Mesothelial cell of epicardium (in vitro differentiated cells): ENCODE measurements at regions not wholly inside any gene's neighbourhood (a gene's known extent, or its start where the extent isn't known, plus 50 kb on each side); places are given as distances from the start of the nearest gene placed in this dataset.

Experiments
- DNase-seq, 2 experiments: peaks; one replicate each; pipeline ENCODE4 v3.0.0; 2021; ENCODE audit warnings: low spot score in 2 of 2; ENCODE audit not compliant: unreplicated experiment in 2 of 2
- H3K27ac Mint-ChIP-seq: 2 replicates; pipeline ENCODE4 v1.8.0; 2021; ENCODE audit warnings: mixed read lengths
- H3K27me3 Mint-ChIP-seq: 2 replicates; pipeline ENCODE4 v1.8.0; 2021; ENCODE audit warnings: low read depth, mixed read lengths
- H3K36me3 Mint-ChIP-seq: 2 replicates; pipeline ENCODE4 v1.8.0; 2021; ENCODE audit warnings: mixed read lengths
- H3K4me1 Mint-ChIP-seq: 2 replicates; pipeline ENCODE4 v1.8.0; 2021; ENCODE audit warnings: mixed read lengths
- H3K4me3 Mint-ChIP-seq: 2 replicates; pipeline ENCODE4 v1.8.0; 2021; ENCODE audit warnings: mild to moderate bottlenecking, moderate library complexity, mixed read lengths
- H3K9me3 Mint-ChIP-seq: 2 replicates; pipeline ENCODE4 v1.8.0; 2021; ENCODE audit warnings: mixed read lengths
- TF ChIP-seq, protein P1 (sequence below): fragments of 200-600 bp; sonication (generic); IDR thresholded peaks from one replicate; pipeline ENCODE4 v1.5.0; 2021; ENCODE audit warnings: antibody characterized with exemption; ENCODE audit not compliant: unreplicated experiment

DNA sequence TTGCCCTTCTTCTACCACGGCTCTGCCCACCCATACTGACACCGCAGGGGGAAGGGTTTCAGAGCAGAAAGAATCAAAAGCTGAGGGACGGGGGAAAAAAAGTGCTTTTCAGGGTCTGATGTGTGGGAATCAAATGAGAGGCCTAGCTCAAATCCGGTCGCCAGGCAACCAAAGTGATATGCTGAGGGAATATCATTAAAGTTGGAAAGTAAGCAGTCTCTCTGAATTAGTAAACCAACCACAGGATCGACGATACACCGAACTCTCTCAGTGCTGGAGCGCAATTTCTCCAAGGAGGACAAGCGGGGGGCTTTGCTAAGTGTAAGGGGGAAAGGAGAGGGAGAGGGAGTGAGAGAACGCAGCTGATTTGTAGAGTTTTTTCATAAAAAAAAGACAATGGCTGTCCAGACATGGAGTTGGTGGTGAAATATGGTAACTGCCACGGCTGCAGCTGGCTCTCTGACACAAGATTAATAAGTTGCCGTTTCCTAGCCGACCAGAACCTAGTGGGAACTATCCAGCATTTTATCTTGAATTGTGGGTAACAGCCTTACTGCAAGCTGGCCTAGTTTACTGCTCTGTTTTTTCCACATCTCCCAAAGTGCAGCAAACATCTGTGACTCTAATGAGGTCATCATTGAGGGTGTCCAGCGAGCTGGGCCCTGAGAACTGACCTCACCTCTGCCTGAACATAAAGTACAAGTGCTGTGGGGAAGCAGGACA is 530.2 kb downstream of the SOX2 start:
- TF ChIP-seq, protein P1, sequence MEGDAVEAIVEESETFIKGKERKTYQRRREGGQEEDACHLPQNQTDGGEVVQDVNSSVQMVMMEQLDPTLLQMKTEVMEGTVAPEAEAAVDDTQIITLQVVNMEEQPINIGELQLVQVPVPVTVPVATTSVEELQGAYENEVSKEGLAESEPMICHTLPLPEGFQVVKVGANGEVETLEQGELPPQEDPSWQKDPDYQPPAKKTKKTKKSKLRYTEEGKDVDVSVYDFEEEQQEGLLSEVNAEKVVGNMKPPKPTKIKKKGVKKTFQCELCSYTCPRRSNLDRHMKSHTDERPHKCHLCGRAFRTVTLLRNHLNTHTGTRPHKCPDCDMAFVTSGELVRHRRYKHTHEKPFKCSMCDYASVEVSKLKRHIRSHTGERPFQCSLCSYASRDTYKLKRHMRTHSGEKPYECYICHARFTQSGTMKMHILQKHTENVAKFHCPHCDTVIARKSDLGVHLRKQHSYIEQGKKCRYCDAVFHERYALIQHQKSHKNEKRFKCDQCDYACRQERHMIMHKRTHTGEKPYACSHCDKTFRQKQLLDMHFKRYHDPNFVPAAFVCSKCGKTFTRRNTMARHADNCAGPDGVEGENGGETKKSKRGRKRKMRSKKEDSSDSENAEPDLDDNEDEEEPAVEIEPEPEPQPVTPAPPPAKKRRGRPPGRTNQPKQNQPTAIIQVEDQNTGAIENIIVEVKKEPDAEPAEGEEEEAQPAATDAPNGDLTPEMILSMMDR: no peak
- Mint-ChIP-seq H3K9me3 (no peaks in the 10 kb centered on the region), H3K4me1 (no peaks in the 10 kb centered on the region), H3K27ac (no peak overlapping the region), H3K36me3 (no peaks in the 10 kb centered on the region), H3K4me3 (no peak overlapping the region), H3K27me3 (no peaks in the 10 kb centered on the region)
- DNase-seq: no peak

DNA sequence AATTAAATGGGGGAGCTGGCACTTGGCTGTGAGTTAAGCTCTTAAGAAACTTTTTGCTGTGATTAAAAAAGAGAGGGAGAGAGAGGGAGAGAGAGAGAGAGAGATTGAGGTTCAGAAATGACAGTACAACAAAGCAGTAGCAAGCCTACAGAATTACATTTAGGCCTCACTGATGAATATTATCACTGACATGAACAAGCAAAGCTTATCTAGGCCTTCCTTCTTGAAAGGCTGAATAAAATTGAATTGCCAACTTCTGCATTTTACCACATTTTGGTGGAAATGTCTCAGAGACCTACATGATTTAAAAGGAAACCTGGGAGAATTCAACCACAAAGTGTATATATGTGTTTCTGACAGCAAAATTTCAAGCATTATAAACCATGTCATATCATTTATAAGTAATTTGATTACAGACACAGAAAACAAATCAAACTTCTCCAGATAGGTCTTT is 530.8 kb downstream of the SOX2 start:
- H3K27me3 Mint-ChIP-seq: no peaks in the 10 kb centered on the region
- H3K36me3 Mint-ChIP-seq: no peaks in the 10 kb centered on the region

DNA sequence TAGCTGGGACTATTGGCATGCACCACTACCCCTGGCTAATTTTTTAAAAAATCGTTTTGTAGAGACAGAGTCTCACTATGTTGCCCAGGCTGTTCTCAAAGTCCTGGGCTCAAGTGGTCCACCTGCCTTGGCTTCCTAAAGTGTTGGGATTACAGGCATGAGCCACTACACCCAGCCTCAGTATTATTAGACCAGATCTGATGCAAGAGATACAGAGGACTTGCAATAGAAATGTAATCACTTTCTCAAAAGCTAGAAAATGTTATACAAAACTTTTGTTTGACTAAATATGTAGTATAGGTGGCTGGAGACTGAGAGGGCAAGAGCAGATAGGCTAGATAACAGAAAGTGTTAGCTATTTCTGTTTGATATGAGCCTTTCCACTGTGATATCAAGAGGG is 531.9 kb downstream of the SOX2 start:
- H3K4me1 Mint-ChIP-seq: no peaks in the 10 kb centered on the region
- no peak overlapping the region for H3K4me3 Mint-ChIP-seq
- no peaks in the 10 kb centered on the region for H3K27me3 Mint-ChIP-seq
- TF ChIP-seq, protein P1: no peak
- DNase-seq: no peak
- H3K36me3 Mint-ChIP-seq: no peaks in the 10 kb centered on the region
- no peak overlapping the region for H3K27ac Mint-ChIP-seq
- H3K9me3 Mint-ChIP-seq: no peaks in the 10 kb centered on the region

More for the DNA sequence above, 530.8 kb downstream of the SOX2 start:
- Mint-ChIP-seq H3K27ac (no peak overlapping the region), H3K4me1 (no peaks in the 10 kb centered on the region), H3K9me3 (no peaks in the 10 kb centered on the region), H3K4me3 (no peak overlapping the region)
- TF ChIP-seq, protein P1: no peak
- DNase-seq: no peak

DNA sequence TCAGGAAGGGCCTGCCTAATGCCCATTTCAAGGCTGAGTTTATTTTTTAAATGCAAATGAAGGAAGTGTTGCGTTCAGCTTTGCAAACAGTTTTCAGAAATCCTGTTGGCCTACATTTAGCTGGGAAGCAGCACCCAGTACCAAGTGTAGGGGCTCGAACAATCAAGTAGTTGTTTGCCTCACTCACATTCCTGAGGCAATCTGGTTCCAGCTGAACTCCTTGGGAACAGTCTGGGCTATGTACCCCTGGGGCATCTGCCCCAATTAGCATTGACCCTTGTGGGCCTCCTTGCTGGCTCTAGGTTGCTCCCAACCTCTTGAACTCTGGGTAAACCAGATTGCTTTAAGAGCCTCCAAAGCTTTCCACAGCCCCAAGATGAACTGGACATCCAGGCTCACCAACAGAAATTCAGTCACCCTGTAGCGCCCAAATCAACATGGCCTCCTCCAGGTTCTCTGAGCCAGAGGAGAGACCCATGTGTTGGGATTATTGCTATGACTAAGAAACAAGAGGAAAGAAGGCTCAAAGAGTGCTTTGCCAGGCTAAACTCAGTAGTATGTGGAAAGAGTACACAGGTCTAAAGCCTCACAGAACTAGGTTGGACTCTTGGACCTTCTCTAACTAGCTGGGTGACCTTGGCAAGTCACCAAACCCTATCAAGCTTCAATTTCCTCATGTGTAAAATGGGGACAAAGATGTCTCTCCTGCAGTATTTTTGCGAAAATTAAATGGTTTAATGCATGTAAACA is 532.7 kb downstream of the SOX2 start:
- TF ChIP-seq, protein P1: no peak
- no peak for DNase-seq
- H3K4me1 Mint-ChIP-seq: no peaks in the 10 kb centered on the region
- no peaks in the 10 kb centered on the region for H3K9me3 Mint-ChIP-seq
- no peaks in the 10 kb centered on the region for H3K36me3 Mint-ChIP-seq
- no peaks in the 10 kb centered on the region for H3K27me3 Mint-ChIP-seq
- H3K27ac Mint-ChIP-seq: no peak overlapping the region
- H3K4me3 Mint-ChIP-seq: no peak overlapping the region

DNA sequence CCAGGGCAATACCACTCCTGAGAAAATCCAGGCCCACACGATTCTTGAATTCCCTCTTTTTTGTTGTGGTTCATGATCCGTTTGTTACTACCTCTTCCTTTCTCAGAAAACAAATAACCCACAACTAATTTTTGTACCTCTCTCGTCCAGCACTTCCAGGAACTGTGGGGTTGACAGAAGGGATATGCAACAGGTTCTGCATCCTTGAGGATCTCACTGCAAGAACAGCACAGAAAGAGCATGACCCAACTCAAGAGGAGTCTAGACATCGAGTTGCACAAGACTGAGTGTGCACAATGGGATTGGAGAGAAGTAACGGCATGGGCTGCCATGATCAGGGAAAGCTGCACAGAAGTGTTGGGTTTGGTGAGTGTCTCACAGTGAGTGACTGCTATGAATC is 533.3 kb downstream of the SOX2 start:
- Mint-ChIP-seq H3K27ac (no peak overlapping the region), H3K9me3 (no peaks in the 10 kb centered on the region), H3K27me3 (no peaks in the 10 kb centered on the region), H3K4me1 (no peaks in the 10 kb centered on the region), H3K4me3 (no peak overlapping the region), H3K36me3 (no peaks in the 10 kb centered on the region)
- TF ChIP-seq, protein P1: no peak
- DNase-seq: no peak
